Kidney epithelial cell (primary cell): ENCODE measurements at regions not wholly inside any gene's neighbourhood (a gene's known extent, or its start where the extent isn't known, plus 50 kb on each side); places are given as distances from the start of the nearest gene placed in this dataset.

ENCODE experiments used
- DNase-seq: peaks from one replicate; pipeline ENCODE4 v3.0.0-alpha.2; 2010; ENCODE audit warnings: low read depth
- H3K27me3 ChIP-seq: 2 replicates; pipeline ENCODE4 v1.6.0; 2011; ENCODE audit warnings: low read length; ENCODE audit not compliant: control insufficient read depth, insufficient read depth
- H3K36me3 ChIP-seq: 2 replicates; pipeline ENCODE4 v1.5.1; 2011; ENCODE audit warnings: low read length; ENCODE audit not compliant: control insufficient read depth, insufficient read depth
- H3K4me3 ChIP-seq: 2 replicates; pipeline ENCODE4 v1.5.1; 2011; ENCODE audit warnings: low read depth, mild to moderate bottlenecking, control low read depth, low read length
- TF ChIP-seq, protein P1 (sequence below): IDR thresholded peaks from 2 replicates; pipeline ENCODE4 v1.5.1; 2011; ENCODE audit warnings: mild to moderate bottlenecking, moderate library complexity, low read length, control low read depth, inconsistent platforms; ENCODE audit not compliant: insufficient read depth, poor library complexity, severe bottlenecking

DNA sequence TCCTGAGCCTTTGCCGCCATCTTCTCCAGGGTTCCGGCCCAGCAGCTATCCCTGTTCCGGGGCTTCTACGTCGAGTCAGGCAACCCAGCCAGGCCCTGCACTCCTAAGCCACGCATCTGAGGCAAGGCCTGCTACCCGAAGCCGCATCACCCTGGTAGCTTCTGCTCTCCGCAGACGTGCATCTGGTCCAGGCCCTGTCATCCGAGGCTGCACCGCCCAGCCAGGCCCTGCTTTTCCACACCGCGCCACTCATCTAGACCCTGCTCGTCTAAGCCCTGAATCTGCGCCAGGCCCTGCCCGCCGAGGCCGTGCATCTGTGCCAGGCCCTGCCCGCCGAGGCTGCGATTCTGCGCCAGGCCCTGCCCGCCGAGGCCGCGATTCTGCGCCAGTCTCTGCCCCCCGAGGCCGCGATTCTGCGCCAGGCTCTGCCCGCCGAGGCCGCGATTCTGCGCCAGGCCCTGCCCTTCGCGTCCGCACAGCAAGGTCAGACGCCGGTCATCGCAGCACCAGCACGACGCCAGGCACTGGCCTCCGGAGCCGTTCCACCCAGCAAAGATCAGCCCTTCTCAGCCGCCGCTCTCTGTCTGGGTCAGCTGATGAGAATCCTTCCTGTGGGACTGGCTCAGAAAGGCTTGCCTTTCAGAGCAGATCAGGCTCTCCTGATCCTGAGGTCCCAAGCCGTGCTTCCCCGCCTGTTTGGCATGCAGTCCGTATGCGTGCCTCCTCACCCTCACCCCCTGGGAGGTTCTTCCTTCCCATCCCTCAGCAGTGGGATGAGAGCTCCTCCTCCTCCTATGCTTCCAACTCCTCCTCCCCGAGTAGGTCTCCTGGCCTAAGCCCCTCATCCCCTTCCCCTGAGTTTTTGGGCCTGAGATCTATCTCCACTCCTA is 75.1 kb downstream of the NUDT10 start:
- H3K36me3 ChIP-seq: no peaks in the 10 kb centered on the region
- TF ChIP-seq, protein P1, sequence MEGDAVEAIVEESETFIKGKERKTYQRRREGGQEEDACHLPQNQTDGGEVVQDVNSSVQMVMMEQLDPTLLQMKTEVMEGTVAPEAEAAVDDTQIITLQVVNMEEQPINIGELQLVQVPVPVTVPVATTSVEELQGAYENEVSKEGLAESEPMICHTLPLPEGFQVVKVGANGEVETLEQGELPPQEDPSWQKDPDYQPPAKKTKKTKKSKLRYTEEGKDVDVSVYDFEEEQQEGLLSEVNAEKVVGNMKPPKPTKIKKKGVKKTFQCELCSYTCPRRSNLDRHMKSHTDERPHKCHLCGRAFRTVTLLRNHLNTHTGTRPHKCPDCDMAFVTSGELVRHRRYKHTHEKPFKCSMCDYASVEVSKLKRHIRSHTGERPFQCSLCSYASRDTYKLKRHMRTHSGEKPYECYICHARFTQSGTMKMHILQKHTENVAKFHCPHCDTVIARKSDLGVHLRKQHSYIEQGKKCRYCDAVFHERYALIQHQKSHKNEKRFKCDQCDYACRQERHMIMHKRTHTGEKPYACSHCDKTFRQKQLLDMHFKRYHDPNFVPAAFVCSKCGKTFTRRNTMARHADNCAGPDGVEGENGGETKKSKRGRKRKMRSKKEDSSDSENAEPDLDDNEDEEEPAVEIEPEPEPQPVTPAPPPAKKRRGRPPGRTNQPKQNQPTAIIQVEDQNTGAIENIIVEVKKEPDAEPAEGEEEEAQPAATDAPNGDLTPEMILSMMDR: no peak
- DNase-seq: no peak
- no peaks in the 10 kb centered on the region for H3K27me3 ChIP-seq
- H3K4me3 ChIP-seq: no peak overlapping the region

DNA sequence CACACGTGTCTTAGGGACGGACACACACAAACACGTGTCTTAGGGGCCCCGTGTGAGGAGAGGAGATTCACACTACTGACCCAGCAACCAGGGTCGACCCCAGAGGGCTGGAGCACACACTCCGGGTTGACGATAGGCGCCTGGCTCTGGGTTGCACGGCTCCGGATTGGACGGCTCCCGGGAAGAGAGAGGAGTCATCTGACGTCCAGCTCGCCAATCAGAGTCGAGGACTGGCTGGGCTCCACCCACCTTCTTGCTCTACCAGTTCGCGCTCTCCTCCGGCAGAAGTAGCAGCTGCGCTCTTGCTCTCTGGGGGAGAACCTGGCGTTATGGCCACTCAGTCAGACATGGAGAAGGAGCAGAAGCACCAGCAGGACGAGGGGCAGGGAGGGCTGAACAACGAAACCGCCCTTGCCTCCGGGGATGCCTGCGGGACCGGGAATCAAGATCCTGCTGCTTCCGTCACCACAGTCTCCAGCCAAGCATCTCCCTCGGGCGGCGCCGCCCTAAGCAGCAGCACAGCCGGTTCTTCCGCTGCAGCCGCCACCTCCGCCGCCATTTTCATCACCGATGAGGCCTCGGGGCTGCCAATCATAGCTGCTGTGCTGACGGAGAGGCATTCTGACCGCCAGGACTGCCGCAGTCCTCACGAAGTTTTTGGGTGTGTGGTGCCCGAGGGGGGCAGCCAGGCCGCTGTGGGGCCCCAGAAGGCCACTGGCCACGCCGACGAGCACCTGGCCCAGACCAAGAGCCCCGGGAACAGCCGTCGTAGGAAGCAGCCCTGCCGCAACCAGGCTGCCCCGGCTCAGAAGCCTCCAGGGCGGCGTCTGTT is 74.3 kb downstream of the NUDT10 start:
- no peak overlapping the region for H3K4me3 ChIP-seq
- TF ChIP-seq, protein P1: no peak
- no peaks in the 10 kb centered on the region for H3K27me3 ChIP-seq
- no peaks in the 10 kb centered on the region for H3K36me3 ChIP-seq
- no peak for DNase-seq

DNA sequence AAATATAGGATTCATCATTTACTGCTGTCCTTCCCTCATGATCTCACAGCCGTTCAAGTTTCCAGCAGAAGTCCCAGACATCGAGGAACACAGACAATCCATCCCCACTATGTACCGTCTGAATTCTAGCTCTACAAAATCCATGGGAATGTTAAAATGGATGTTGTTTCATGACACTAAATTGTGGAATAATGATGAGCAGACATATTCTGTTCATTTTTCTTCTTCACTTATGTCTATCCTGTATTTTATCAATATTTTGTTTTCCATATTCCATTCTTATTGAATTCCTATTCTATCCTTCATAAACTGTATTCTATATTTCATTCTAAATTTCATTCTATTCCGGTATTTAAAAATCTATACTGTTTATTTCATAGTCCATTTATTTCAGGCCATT is 71.8 kb downstream of the NUDT10 start:
- DNase-seq: no peak

DNA sequence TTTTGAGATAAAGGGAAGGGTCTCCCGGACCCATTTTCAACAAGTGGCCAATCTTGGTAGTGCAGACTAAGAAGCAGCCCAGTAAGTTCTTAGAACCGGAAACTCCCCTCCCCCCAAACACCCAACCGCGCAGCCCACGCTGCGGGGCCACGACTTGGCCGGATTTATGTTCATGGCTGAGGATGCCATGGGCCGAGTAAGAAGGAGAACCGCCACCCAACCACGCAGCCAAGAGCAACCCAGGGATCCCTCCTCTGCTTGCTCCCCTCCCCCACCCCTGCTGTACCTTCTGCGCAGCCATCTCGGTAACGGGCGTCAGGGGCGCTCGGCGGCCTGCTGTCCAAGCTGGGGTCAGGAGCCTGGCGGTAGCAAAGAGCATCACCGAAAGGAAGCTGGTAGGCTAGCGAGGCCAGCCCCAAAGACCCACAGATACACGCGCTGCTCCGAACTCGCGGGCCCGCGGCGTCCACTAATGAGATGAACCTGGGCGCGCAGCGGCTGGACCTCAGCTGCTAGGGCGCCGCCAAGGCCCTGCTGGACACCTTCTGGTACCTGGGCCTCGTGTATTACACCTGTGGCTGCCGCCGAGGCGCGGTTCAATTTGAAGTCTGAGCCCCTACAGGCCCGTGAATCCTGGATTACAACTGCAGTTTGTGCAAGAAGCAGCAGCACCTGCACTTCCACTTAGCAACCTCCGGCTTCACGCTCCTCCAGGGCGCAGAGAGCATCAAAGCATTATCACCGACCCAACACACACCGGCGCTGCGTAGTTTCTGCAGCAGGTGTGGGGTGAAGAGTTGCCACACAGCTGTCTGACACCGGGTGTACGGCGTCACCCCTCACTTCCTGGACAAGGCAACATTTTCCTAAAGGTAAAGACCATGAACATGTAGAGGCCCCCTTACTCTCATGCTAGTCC is 63.4 kb downstream of the NUDT10 start:
- H3K36me3 ChIP-seq: no peaks in the 10 kb centered on the region
- peak overlapping the region; percentile 38 for H3K4me3 ChIP-seq
- no peaks in the 10 kb centered on the region for H3K27me3 ChIP-seq
- DNase-seq: no peak
- TF ChIP-seq, protein P1: no peak

More for the DNA sequence above, 71.8 kb downstream of the NUDT10 start:
- H3K4me3 ChIP-seq: no peak overlapping the region
- no peaks in the 10 kb centered on the region for H3K36me3 ChIP-seq
- H3K27me3 ChIP-seq: no peaks in the 10 kb centered on the region
- TF ChIP-seq, protein P1: no peak

DNA sequence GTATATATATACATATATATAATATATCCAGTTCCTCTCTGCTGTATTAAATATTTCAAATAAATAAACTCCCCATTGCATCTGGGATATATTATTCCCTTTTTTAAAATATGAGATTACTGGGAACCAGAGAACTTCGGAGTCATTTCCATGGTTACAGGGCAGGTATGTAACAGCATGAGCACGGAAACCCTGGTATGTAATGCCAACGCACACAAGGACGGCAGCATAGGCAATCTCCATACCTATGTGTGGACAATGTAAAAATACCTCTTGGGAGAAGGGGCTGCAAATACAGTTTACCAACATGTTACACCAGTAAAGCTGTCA is 62.8 kb downstream of the NUDT10 start:
- H3K4me3 ChIP-seq: peak overlapping the region; percentile 38
- H3K36me3 ChIP-seq: no peaks in the 10 kb centered on the region
- DNase-seq: no peak
- TF ChIP-seq, protein P1: no peak
- H3K27me3 ChIP-seq: no peaks in the 10 kb centered on the region
